GM21526 (cell line): ENCODE measurements at regions not wholly inside any gene's neighbourhood (a gene's known extent, or its start where the extent isn't known, plus 50 kb on each side); places are given as distances from the start of the nearest gene placed in this dataset.

Experiments
- ATAC-seq: cut with Tn5 transposase; IDR thresholded peaks from one replicate; pipeline ENCODE4 v1.9.1; 2021; ENCODE audit warnings: moderate library complexity; ENCODE audit not compliant: unreplicated experiment, low FRiP score

DNA sequence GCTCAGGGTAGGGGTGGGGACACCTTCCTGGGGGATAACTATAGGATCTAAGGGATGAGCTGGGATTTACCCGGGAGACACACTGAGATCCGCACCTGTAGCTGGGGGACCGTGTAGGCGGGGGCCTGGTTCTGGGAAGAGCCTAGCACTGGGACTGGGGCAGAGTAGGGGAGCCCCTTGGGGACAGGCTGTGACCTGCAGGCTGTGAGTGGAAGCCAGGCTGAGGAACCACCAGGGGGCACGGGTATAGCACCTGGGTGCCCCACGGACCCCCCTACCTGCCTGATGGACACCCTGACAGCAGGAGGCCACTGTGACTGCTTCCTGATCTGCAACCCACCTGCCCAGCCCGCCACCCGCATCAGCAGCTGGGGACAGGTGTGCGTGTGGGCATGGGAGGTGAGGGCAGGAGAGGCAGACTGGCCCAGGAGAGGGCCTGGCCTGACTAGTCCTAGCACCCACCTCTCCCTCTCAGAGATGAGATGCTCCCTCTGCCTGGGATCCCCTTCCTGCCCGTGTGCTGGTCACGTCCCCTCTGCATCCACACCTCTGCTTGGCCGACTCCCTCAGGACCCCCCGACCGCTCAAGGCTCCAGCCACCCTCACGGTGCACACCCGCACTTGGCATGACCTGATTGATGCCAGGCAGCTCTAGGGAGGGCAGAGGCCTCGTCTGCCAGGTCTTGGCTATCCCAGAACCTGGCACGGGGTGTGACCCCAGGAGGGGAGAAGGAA lies 94.2 kb upstream of the NKX1-1 start:
- no peak for ATAC-seq

DNA sequence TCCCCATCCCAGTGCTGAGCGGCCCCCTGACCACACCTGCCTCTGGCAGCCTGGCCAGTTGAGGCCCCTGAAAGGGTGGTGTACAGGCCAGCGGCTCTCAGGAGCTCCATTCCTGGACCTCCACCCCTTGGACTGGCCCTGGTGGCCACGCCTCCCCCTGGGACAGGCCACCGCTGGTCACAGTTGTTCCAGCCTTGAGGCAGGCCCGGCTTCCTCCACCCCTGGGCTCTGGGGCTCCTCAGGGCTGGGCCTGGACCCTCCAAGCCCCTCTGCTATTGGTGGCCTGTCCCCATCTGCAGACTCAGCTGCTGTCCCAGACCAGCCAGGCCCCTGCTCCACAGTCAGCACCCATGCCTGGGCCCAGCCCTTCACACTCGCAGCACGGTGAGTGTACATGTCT lies 93.2 kb upstream of the NKX1-1 start:
- ATAC-seq, result no peak

DNA sequence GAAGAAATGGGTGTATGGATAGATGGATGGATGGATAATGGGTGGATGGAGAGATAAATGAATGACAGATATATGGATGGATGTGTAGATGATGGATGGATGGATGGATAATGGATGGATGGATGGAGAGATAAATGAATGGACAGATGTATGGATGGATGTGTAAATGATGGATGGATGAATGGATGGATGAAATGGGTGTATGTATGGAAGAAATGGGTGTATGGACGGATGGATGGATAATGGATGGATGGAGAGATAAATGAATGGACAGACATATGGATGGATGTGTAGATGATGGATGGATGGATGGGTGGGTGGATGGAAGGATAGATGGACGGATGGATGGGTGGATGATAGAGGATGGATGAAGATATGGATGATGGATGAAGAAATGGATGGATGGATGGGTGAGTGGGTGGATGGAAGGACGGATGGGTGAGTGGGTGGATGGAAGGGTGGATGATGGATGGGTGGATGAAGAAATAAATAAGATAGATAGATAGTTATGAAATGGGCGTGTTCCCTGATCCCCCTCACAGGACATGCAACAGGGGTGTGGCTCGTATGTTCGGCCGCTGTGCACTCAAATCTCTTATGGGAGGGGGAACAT lies 91.1 kb upstream of the NKX1-1 start:
- no peak for ATAC-seq

DNA sequence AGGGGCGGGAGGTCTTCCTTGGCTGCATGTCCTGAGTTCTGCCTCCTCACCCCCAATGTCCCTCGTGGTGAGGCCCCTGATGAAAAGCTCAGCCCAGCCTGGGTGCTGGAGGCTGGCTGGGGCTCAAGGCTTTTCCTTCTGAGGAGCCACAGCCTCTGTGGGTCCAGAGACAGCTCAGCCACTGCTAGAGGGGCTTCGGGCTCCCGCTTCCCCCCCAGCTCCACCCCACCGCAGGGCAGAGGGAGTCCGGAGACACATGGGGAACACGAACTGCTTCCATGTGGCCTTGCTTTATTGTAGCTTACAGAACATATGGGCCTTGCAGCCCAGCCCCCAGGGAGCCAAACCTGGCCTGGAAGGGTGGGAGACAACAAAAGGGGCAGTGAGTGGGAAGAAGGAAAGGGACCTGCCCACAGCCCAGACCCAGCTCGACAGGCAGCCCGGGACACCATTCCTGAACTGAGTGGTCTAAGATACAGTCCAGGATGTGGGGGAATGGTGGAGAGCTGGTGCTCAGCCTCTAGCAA lies 89.9 kb upstream of the NKX1-1 start:
- no peak for ATAC-seq

DNA sequence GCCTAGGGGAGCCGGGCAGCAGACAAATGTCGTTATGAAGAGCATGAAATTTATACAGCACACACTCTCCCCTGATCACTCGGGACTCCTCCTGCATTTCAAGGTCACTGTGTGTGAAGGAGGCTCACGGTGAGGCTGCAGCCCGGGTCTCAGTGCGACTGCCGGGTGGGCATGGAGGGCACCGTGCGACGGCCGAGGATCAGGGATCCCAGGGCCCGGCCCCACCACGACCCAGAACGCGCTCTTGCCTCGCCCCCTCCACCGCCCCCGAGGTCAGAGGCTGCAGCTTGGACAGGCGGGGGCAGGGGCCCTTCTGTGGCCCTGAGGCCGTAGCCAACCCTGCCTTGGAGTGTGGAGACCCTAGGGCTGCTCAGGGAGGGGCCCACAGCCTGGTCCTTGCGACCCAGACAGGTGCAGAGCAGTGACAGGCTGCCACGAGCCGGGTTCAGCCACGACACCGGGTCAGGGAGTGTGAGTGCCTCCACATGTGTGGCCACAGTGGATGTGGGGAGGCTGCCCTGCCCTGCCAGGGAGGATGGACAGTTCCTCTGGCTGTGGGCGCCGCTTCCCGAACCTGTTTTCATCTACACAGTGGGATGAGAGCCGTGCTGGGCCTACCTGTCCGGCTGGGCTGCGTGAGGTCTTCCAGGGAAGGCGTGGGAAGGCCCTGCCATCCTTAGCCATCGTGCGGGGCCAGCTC lies 89.3 kb upstream of the NKX1-1 start:
- no peak for ATAC-seq

DNA sequence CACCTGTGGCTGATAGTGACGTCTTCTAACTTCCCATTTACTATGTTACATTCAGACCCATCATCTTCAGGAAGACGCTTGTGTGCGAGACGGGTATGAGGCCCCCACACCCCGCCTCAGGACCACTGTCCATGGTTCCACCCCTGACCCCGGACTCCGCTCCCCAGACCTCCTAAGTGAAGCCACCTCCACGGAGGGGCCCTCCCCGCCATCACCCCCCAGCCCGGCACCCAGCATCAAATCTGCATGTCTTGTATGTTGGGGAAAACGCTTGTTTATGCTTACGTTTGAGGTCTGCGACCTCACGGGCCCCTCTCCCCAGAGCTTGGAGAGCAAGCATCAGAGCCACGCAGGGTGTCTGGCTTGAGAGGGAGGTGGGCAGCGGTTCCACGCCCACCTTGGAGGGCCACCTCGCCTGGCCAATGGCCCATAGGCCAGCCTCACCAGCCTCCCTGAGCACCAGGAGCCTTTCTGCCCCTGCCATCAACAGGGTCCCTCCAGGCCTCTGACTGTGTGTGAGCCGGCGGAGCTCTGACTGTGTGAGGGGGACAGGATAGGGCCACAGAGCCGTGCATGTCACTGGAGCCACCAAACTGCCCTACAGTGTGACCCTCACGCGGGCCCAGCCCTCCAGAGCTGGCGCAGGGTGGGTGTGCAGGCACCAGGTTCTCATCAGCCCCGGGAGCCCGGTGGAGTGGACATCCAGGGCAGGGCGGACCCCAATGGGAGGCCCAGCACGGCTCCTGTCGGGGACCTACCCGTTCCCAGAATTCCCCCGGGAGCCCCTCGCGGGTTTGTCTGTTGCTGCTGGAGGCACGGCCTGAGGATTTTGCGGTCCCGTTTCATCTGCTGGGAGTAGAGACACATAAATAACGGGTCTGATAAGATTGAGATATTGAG lies 88.4 kb upstream of the NKX1-1 start:
- ATAC-seq, result no peak

DNA sequence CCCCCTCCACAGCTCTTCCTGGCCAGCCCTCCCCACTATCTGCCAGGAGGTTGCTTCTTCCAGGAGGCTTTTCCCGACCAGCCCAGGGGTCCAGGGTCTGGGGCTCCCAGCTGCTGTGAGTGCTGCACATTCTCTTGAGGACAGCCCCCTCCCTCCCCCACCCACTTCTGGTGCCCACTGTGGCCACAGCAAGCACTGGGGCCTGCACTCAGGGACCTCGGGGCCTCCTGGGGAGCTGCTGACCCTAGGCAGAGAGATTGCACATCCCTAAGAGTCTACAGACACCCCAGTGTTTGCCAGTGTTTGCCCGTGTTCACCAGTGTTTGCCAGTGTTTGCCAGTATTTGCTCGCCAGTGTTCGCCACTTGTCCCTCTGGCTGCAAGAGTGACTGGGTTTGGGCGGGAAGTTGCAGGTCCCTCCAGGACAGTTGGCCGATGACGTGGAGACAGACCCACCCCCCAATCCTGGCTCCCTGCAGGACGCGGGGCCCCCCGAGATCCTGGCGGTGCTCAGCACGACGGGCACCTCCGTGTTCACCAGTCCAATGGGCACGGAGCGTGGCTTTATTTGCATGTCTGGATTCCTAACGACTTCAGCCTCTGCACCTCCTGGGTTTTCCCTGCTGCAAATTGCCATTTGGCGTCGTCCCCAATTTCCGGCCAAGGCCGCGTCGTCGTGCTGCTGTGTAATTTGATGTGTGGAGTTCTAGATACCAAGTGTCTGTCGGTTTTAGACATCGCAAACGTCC lies 87.5 kb upstream of the NKX1-1 start:
- ATAC-seq, result no peak

DNA sequence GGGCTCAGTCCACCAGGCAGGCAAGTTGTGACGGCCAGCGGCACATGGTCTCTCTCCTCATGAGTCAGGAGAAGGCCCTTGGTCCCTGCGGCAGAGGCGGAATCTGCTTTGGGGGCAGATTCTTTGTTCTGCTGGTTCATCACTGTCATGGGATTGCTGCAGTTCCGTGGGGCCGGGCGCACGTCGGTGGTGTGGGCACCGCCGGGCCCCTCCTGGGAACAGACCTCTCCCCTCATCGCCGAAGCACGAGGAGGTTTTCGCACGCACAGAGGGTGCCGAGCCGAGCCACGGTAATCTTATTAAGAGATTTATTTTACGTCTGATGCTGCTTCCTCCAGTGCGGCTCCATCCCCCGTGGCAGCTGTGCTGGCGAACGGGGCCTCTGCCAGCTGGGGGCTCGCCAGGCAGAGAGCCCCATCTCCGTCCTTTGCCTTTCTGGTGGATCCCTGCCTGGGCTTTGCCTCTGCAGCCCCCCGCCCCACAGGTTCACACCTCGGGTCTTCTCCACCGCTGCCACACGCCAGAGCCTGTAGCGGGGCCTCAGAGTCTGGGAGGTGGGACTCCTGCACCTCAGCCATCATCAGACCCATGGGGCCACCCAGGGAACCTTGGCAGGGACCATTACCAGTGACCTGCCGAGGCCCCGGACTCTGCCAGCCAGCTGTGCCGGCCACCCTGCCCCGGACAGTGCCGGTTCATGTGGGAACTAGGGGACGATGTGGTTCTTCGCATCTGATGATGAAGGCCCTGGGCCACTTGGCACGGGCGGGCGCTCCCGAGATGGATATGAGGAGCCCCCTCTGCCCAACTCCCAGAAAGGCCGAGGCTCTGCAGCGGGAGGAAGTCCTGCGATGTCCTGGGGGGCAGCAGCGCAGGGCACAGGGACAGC lies 86.7 kb upstream of the NKX1-1 start:
- no peak for ATAC-seq

DNA sequence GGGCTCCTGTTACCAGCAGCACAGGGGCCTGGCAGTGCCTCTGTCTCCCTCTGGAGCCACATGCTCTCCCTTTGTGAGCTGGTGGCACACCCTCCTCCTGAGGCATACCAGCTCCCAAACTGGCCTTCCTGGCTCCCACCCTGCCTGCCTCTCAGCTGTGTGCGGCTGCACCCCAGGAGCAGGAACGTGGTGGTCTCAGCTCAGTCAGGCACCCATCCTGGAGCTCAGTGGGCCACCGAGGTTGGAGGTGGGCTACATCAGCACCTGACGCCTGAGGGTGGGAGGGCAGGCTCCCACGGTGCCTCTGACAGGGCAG lies 85.9 kb upstream of the NKX1-1 start:
- no peak for ATAC-seq

DNA sequence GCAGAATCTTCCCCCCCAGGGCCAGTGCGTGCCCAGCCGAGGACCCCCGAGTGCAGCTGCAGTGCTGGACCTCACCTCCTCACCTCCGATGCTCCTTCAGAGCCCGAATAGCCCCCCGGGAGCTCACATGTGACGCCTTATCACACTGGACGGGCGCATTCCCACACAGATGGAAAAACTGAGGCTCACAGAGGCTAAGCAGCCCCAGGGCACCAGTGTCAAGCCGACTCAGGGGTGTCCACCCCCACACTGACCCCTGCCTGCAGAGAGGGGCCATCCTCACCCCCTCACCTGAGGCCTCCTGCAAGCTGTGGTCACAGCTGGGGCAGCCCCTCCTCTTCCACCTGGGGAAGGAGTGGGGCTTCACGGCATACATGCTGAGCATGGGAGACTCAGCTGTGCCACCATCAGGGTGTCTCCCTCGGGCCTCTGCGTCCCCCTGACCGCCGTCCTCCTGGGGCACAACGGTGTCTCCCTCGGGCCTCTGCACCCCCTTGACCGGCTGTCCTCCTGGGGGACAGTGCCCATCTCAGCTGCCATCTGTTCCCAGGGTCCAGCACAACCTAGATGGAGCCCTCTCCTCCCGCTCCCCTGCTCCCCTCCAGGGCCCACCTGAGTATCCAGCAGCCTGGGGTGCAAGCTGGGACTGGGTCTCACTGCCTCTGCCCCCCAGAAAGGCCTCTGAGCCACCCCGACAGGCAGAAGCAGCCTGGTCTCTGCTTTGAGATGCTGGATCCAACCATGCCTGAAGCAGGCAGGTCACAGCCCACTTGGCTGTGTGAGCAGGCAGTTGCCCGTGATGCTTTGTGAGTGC lies 85.3 kb upstream of the NKX1-1 start:
- no peak for ATAC-seq

DNA sequence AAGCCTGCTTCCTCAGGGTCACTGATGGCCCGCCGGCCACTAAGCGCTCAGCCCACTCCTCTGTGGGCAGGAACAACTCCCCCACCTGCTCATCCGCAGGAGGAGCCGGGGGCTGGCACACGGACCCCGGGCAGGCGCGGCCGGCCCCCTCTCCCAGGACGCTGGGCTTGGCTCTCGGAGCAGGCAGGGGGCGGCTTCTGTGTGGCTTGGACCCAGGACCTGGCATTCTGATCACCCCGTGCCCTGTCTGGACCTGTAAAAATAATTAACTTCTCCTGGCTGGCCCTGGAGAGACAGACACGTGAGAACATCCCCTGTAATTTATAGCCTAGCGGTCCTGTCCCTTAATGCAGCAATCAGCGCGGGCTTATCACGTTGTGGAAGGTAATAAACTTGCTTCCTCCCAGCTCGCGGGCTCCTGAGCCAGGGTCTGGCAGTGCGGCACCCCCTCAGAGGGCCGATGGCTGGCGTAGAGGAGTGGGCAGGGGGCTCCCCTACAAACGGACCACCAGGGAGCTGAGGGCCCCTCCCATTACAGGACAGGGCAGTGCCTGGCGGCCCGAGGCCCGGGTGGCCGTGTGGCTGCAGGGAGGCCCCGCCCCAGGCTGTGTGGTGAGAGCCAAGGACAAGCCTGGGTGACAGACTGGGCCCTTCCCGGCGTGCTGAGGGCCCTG lies 84.5 kb upstream of the NKX1-1 start:
- no peak for ATAC-seq

DNA sequence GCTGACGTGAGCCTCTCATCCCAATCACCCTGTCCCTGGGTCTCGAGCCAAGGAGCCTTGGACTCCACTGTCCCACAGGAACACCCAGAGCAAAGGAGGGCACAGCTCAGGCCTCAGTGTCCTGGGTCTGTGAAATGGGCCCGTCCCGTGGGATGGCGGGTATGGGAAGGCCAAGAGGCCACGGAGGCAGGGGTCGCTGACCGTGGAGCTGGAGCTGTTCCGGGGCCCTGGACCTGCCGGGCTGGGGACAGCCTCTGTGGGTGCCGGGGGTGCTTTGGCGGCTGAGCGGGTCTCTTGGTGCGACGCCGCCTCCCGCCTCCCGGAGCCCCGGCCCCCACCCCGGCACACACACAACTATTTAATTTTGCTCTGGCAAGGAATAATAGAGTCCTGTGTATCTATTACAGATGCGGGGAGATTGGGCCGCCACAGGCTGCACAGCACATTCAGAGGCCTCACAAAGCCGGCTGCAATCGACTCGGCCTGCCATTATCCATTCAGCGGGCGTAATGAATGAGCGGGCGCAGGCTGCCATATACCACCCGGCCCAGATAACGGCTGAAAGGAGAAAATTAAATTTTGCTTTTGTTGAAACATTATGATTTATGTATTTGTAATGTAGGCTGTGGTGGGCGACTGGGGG lies 83.9 kb upstream of the NKX1-1 start:
- no peak for ATAC-seq

DNA sequence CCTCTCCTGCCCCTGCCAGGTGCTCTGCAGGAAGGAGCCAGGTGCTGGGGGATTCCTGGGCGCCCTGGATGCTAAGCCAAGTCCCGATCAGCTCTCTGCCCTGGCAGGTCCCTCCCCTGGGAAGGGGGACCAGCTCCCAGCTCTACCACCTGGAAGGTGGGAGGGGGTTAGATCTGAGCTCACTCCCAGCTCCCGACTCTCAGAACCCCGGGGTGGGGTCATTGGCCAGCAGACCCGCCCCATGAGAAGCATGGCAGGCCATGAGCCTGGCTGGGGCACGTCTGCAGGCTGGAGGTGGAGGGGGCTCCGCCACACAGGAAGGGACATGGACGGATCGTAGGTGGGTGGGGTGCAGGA lies 83.4 kb upstream of the NKX1-1 start:
- ATAC-seq, result no peak

DNA sequence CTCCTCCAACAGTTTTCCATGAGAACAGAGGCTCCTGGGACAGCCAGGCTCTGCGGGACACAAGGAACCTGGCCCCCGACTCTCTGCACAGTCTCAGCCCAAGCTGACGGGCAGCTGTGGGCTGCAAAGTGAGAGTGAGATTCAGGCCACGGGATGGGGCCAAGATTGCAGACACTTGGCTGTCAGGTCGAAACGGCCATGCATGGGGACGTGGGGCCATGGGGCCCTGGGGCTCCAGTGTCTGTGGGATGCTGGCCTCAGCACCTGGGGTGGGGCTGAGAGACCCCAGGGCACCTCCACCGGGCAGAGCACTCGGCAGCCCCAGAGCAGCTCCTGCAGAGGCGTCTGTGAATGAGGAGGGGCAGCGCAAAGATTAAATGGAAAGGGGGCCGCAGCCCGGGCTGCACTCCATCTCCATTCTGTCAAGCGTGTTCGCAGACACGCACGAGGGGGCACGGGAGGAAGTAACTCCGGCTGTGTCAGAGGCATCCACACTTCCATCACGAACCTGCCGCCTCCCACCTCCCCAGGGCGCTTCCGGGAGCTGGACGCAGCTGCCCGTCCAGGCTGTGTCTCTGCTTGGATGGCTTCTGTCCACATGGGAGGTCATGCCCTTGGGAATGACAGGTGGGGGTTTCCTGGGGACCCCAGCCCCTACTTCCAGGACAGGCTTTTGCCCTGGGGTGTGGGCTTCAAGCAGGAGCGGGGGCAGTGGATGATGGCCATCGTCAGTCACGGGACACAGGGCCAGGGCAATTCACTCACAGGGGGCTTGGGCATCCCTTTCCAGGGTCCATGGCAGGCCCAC lies 82.8 kb upstream of the NKX1-1 start:
- ATAC-seq, result no peak

DNA sequence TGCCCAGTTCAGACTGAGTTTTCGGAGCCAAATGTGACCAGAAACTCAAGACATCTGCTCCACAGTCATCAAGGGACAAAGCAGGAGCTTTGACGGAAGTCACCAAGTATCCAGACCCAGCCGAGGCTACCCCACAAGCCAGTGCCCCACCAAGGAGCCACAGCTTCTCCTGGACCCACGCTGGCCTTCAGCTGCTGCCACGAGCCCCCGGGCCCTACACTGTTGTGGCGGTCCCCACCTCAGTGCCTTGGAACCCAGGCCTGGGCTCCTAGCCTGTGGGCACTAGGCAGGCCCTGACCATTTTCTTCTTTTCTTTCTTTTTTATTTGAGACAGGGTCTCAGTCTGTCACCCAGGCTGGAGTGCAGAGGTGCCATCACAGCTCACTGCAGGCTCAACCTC lies 82.1 kb upstream of the NKX1-1 start:
- ATAC-seq, result no peak

DNA sequence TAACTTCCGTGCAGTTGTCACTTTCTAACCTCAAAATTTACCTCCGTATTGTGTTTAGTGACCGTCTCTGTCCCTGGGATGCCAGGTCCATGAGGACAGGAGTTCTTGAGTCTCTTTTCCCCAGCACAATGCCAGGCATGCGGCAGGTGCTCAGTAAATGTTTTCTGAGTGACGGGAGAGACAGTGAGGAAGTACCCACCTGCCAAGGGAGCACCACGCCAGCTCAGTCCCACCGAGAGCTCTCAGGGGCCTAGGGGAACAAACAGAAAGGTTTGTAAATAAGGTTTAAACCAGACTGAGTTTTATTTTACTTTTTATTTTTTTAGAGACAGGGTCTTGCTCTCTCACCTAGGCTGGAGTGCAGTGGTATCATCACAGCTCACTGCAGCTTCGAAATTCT lies 81.5 kb upstream of the NKX1-1 start:
- ATAC-seq, result no peak

DNA sequence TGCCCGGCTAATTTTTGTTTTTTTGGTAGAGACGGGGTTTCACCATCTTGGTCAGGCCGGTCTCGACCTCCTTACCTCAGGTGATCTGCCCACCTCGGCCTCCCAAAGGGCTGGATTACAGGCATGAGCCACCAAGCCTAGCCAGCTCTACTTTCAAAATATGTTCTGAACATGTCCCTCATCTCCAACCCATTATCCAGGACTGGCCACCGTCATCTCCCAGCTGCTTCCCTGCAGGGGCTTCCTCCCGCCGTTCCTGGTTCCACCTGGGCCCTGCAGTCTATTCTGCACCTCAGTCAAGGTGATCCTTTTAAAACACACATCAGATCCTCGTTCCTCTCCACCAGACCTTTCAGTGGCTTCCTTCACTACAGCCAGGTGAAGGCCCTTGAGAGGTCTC lies 80.9 kb upstream of the NKX1-1 start:
- no peak for ATAC-seq
